ENCODE measurements at regions not wholly inside any gene's neighbourhood (a gene's known extent, or its start where the extent isn't known, plus 50 kb on each side); places are given as distances from the start of the nearest gene placed in this dataset.

GRCh38 chr15:96851613-96852012, 521.1 kb downstream of the NR2F2 start:
- TF ChIP-seq CTCF (IDR thresholded peaks at IDR 0.05) = no peak
- no peak for TF ChIP-seq POLR2A (IDR thresholded peaks at IDR 0.05)
